A549 (cell line): ENCODE measurements at regions not wholly inside any gene's neighbourhood (a gene's known extent, or its start where the extent isn't known, plus 50 kb on each side); places are given as distances from the start of the nearest gene placed in this dataset.

ENCODE experiments used
- BHLHE40 ChIP-seq: IDR thresholded peaks from 2 replicates; pipeline ENCODE4 v1.6.1; 2012; ENCODE audit warnings: low read depth, low read length, inconsistent platforms
- CHD4 ChIP-seq: fragments of 200-600 bp; sonication (generic); IDR thresholded peaks from 2 replicates; pipeline ENCODE4 v1.6.1; 2016; ENCODE audit warnings: antibody characterized with exemption, mild to moderate bottlenecking, borderline replicate concordance
- ESRRA ChIP-seq: fragments of 150-350 bp; IDR thresholded peaks from 2 replicates; pipeline ENCODE4 v1.6.1; 2014; ENCODE audit warnings: mild to moderate bottlenecking, low read length, borderline replicate concordance
- HEYL ChIP-seq: fragments of 250-450 bp; sonication (Bioruptor Pico); IDR thresholded peaks from 2 replicates; pipeline ENCODE4 v1.8.0; 2021; ENCODE audit warnings: mild to moderate bottlenecking, moderate library complexity
- HOXA7 ChIP-seq: fragments of 250-450 bp; sonication (Bioruptor Pico); IDR thresholded peaks from 2 replicates; pipeline ENCODE4 v1.5.0; 2020; ENCODE audit warnings: mild to moderate bottlenecking, moderate library complexity
- JUNB ChIP-seq: fragments of >200 bp; sonication (Bioruptor Twin); formaldehyde crosslinking; IDR thresholded peaks from 2 replicates; pipeline ENCODE4 v1.6.1; 2016
- MAZ ChIP-seq: fragments of 150-350 bp; IDR thresholded peaks from 2 replicates; pipeline ENCODE4 v1.6.1; 2014; ENCODE audit warnings: antibody characterized with exemption, low read depth, low read length, borderline replicate concordance
- POLR2A ChIP-seq: IDR thresholded peaks from 2 replicates; pipeline ENCODE4 v1.6.1; 2012; ENCODE audit warnings: mild to moderate bottlenecking, low read length
- RAD21 ChIP-seq, 2 experiments: fragments of >200 bp in 1 of 2; sonication (Bioruptor Twin) in 1 of 2; formaldehyde crosslinking in 1 of 2; IDR thresholded peaks in 1 of 2; conservative IDR thresholded peaks in 1 of 2; 2 replicates in 1 of 2; 3 replicates in 1 of 2; pipeline ENCODE4 v1.6.1; 2012 to 2018; ENCODE audit warnings: inconsistent platforms in 1 of 2
- REST ChIP-seq: fragments of 200-600 bp; sonication (generic); IDR thresholded peaks from 2 replicates; pipeline ENCODE4 v1.6.1; 2016; ENCODE audit warnings: antibody characterized with exemption, mild to moderate bottlenecking, moderate library complexity
- TF ChIP-seq, protein P1 (sequence below): fragments of >200 bp; sonication (Bioruptor Twin); formaldehyde crosslinking; IDR thresholded peaks from 3 replicates; pipeline ENCODE4 v1.5.1; 2016
- TF ChIP-seq, protein P2 (sequence below): fragments of 150-350 bp; IDR thresholded peaks from 2 replicates; pipeline ENCODE4 v1.6.1; 2014; ENCODE audit warnings: low read depth, mild to moderate bottlenecking, low read length

DNA sequence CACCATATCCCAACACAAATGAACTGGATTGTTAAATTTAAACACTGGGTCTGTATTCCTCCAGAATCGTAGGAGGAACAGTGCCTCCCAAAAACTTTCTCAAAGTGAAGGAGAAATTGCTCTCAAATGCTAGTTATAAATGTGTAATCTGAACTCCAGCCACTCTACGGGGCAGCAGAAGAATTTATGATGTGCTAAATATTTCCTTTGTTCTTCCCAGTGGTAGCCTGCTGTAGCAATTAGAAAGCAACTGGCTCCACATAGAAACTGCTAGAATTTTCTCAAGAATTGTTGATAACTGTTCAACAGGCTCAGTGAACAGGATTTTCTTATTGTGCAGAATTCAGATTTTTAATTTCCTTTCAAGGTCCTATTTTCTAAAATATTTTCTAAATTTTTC lies 49.8 kb upstream of the EYA4 start:
- TF ChIP-seq RAD21 (conservative IDR thresholded peaks at IDR 0.05 in 1 of 2, IDR thresholded peaks at IDR 0.05 in 1 of 2) (no peak), JUNB (no peak), POLR2A (no peak), HOXA7 (CRISPR knock-in tag) (no peak), REST (no peak), MAZ (no peak), CHD4 (no peak), BHLHE40 (no peak), HEYL (CRISPR knock-in tag) (no peak), ESRRA (no peak)
- TF ChIP-seq, protein P1, sequence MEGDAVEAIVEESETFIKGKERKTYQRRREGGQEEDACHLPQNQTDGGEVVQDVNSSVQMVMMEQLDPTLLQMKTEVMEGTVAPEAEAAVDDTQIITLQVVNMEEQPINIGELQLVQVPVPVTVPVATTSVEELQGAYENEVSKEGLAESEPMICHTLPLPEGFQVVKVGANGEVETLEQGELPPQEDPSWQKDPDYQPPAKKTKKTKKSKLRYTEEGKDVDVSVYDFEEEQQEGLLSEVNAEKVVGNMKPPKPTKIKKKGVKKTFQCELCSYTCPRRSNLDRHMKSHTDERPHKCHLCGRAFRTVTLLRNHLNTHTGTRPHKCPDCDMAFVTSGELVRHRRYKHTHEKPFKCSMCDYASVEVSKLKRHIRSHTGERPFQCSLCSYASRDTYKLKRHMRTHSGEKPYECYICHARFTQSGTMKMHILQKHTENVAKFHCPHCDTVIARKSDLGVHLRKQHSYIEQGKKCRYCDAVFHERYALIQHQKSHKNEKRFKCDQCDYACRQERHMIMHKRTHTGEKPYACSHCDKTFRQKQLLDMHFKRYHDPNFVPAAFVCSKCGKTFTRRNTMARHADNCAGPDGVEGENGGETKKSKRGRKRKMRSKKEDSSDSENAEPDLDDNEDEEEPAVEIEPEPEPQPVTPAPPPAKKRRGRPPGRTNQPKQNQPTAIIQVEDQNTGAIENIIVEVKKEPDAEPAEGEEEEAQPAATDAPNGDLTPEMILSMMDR, result no peak
- TF ChIP-seq, protein P2, sequence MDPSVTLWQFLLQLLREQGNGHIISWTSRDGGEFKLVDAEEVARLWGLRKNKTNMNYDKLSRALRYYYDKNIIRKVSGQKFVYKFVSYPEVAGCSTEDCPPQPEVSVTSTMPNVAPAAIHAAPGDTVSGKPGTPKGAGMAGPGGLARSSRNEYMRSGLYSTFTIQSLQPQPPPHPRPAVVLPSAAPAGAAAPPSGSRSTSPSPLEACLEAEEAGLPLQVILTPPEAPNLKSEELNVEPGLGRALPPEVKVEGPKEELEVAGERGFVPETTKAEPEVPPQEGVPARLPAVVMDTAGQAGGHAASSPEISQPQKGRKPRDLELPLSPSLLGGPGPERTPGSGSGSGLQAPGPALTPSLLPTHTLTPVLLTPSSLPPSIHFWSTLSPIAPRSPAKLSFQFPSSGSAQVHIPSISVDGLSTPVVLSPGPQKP, result no peak
